ENCODE measurements at regions not wholly inside any gene's neighbourhood (a gene's known extent, or its start where the extent isn't known, plus 50 kb on each side); places are given as distances from the start of the nearest gene placed in this dataset.

GRCh38 chr3:148089171-148089570, 608.5 kb upstream of the AGTR1 start:
- DNase-seq (ENCODE audit: low read depth): no peak
- TF ChIP-seq CTCF (IDR thresholded peaks at IDR 0.05; ENCODE audit: low read depth, low read length, missing control alignments): no peak
- H3K4me3 ChIP-seq (ENCODE audit: low read depth, low read length): no peak overlapping the region

- no peak overlapping the region for H3K4me3 ChIP-seq (ENCODE audit: low read depth, low read length)
- no peak for DNase-seq (ENCODE audit: low read depth)
- TF ChIP-seq CTCF (IDR thresholded peaks at IDR 0.05; ENCODE audit: low read depth, low read length, missing control alignments): no peak
These were observed 607.5 kb upstream of the AGTR1 start for GRCh38 chr3:148090156-148090555.

GRCh38 chr3:148092624-148093347, 604.9 kb upstream of the AGTR1 start:
- DNase-seq (ENCODE audit: low read depth): no peak
- TF ChIP-seq CTCF (IDR thresholded peaks at IDR 0.05; ENCODE audit: low read depth, low read length, missing control alignments): no peak
- no peak overlapping the region for H3K4me3 ChIP-seq (ENCODE audit: low read depth, low read length)

- DNase-seq (ENCODE audit: low read depth): no peak
- TF ChIP-seq CTCF (IDR thresholded peaks at IDR 0.05; ENCODE audit: low read depth, low read length, missing control alignments): no peak
- H3K4me3 ChIP-seq (ENCODE audit: low read depth, low read length): no peak overlapping the region
These were observed 604.0 kb upstream of the AGTR1 start for GRCh38 chr3:148093753-148094152.

GRCh38 chr3:148095962-148096361, 601.7 kb upstream of the AGTR1 start:
- no peak for TF ChIP-seq CTCF (IDR thresholded peaks at IDR 0.05; ENCODE audit: low read depth, low read length, missing control alignments)
- no peak overlapping the region for H3K4me3 ChIP-seq (ENCODE audit: low read depth, low read length)
- no peak for DNase-seq (ENCODE audit: low read depth)

GRCh38 chr3:148100476-148100875, 597.2 kb upstream of the AGTR1 start:
- no peak for DNase-seq (ENCODE audit: low read depth)
- H3K4me3 ChIP-seq (ENCODE audit: low read depth, low read length): no peak overlapping the region
- TF ChIP-seq CTCF (IDR thresholded peaks at IDR 0.05; ENCODE audit: low read depth, low read length, missing control alignments): no peak

GRCh38 chr3:148101061-148101460, 596.6 kb upstream of the AGTR1 start:
- TF ChIP-seq CTCF (IDR thresholded peaks at IDR 0.05; ENCODE audit: low read depth, low read length, missing control alignments): no peak
- no peak for DNase-seq (ENCODE audit: low read depth)
- H3K4me3 ChIP-seq (ENCODE audit: low read depth, low read length): no peak overlapping the region

Data from GM12864 (cell line).